K562 (cell line): ENCODE measurements at regions not wholly inside any gene's neighbourhood (a gene's known extent, or its start where the extent isn't known, plus 50 kb on each side); places are given as distances from the start of the nearest gene placed in this dataset.

ENCODE experiments used
- ATAC-seq: fragments of 200-7000 bp; cut with Tn5 transposase; 3 replicates; pipeline ENCODE4 v1.9.1; 2020; ENCODE audit warnings: moderate library complexity
- BruUV-seq: library from RNA; stranded (reverse); fragments of 400-500 nt; replicated peaks from 2 replicates; lab custom pipeline; 2021; lab: Mats Ljungman, UMichigan
- CTCF ChIA-PET: fragments of 300-600 bp; formaldehyde crosslinking; extraction: SDS; loops from one replicate; lab custom pipeline; 2021; ENCODE audit warnings: low intra/inter-chr PET ratio; lab: Yijun Ruan, JAX
- POLR2A ChIA-PET: fragments of 300-600, 350-650 bp; sonication (Branson Sonifier 250); formaldehyde crosslinking; extraction: SDS; loops from one replicate; lab custom pipeline; 2021; ENCODE audit warnings: antibody characterized with exemption, inconsistent platforms; lab: Yijun Ruan, JAX
- DNase-seq, 4 experiments: peaks; one replicate each; pipeline versions ENCODE4 v3.0.0 to v3.0.0-alpha.2; 2011 to 2018; ENCODE audit warnings: low spot score in 3 of 4, mixed read lengths in 3 of 4; ENCODE audit errors: extremely low read depth in 1 of 4
- FAIRE-seq: peaks from 2 replicates; lab custom pipeline; 2011; peaks lifted over from hg19 to GRCh38; lab: Jason Lieb, UNC
- H2AFZ ChIP-seq: 2 replicates; pipeline ENCODE4 v1.6.0; 2011; ENCODE audit warnings: low read depth, low read length, control low read depth, inconsistent platforms
- H3K27ac ChIP-seq: fragments of 200-600 bp; 3 replicates; pipeline ENCODE4 v1.8.0; 2011; ENCODE audit warnings: low read depth, mild to moderate bottlenecking, control low read depth, inconsistent platforms, low read length, moderate library complexity, mixed read lengths; ENCODE audit errors: extremely low read depth
- H3K27me3 ChIP-seq, 2 experiments: fragments of 300-600 bp in 1 of 2; 2 replicates in 1 of 2; 3 replicates in 1 of 2; pipeline versions ENCODE4 v1.6.0 to v1.8.0; 2011; ENCODE audit warnings: inconsistent platforms in 2 of 2, low read length in 2 of 2, mild to moderate bottlenecking in 1 of 2, mixed read lengths in 1 of 2, moderate library complexity in 1 of 2; ENCODE audit not compliant: control insufficient read depth in 2 of 2, insufficient read depth in 2 of 2
- H3K36me3 ChIP-seq: fragments of 300-600 bp; 3 replicates; pipeline ENCODE4 v1.8.0; 2011; ENCODE audit warnings: mild to moderate bottlenecking, low read length, inconsistent platforms; ENCODE audit not compliant: control insufficient read depth, insufficient read depth
- H3K4me1 ChIP-seq, 2 experiments: fragments of 200-600 bp in 1 of 2; replicated peaks in 1 of 2; 2 replicates in 1 of 2; 3 replicates in 1 of 2; pipeline versions ENCODE4 v1.5.1 to v1.8.0; 2011; ENCODE audit warnings: inconsistent platforms in 2 of 2, low read length in 2 of 2, mild to moderate bottlenecking in 1 of 2, mixed read lengths in 1 of 2, moderate library complexity in 1 of 2; ENCODE audit not compliant: control insufficient read depth in 2 of 2, insufficient read depth in 2 of 2
- H3K4me2 ChIP-seq: 2 replicates; pipeline ENCODE4 v1.6.1; 2011; ENCODE audit warnings: low read length, control low read depth, inconsistent platforms, mixed read lengths; ENCODE audit not compliant: insufficient read depth
- H3K4me3 ChIP-seq: fragments of 200-600 bp; sonication (generic), shearing (Covaris generic); 2 replicates; pipeline ENCODE4 v1.5.1; 2016; ENCODE audit warnings: control low read depth, inconsistent platforms
- H3K79me2 ChIP-seq: fragments of 200-600 bp; 3 replicates; pipeline ENCODE4 v1.8.0; 2011; ENCODE audit warnings: low read length, inconsistent platforms; ENCODE audit not compliant: control insufficient read depth, insufficient read depth
- H3K9ac ChIP-seq, 2 experiments: 2 replicates each; pipeline versions ENCODE4 v1.6.0 to v1.6.1; 2011; ENCODE audit warnings: low read depth in 2 of 2, low read length in 2 of 2, control low read depth in 1 of 2, inconsistent platforms in 1 of 2, mild to moderate bottlenecking in 1 of 2, mixed read lengths in 1 of 2; ENCODE audit not compliant: insufficient read depth in 1 of 2
- H3K9me1 ChIP-seq: one replicate; pipeline ENCODE4 v1.6.0; 2011; ENCODE audit warnings: inconsistent platforms, mild to moderate bottlenecking, low read length, moderate library complexity; ENCODE audit not compliant: control insufficient read depth, insufficient read depth
- H3K9me3 ChIP-seq: replicated peaks from 2 replicates; pipeline ENCODE4 v1.5.1; 2011; ENCODE audit warnings: low read depth, low read length, inconsistent platforms; ENCODE audit not compliant: control insufficient read depth, insufficient read depth
- H4K20me1 ChIP-seq: replicated peaks from 2 replicates; pipeline ENCODE4 v1.6.1; 2011; ENCODE audit warnings: low read length, inconsistent platforms, mixed read lengths; ENCODE audit not compliant: control insufficient read depth, insufficient read depth
- LEF1 ChIP-seq: fragments of 450-650 bp; IDR thresholded peaks from 2 replicates; pipeline ENCODE4 v1.6.1; 2016; ENCODE audit warnings: mild to moderate bottlenecking
- MBD2 ChIP-seq: sonication (generic); IDR thresholded peaks from 2 replicates; pipeline ENCODE4 v1.6.1; 2016; ENCODE audit warnings: low read depth, borderline replicate concordance
- SMARCE1 ChIP-seq: fragments of 450-650 bp; IDR thresholded peaks from 2 replicates; pipeline ENCODE4 v1.7.1; 2016; ENCODE audit warnings: mild to moderate bottlenecking
- WHSC1 ChIP-seq: IDR thresholded peaks from one replicate; pipeline ENCODE4 v1.6.1; 2012; ENCODE audit warnings: low read length, control low read depth, inconsistent platforms
- ZNF445 ChIP-seq: fragments of 250-450 bp; sonication (Bioruptor Pico); IDR thresholded peaks from 2 replicates; pipeline ENCODE4 v1.4.0; 2020; ENCODE audit warnings: low read depth, mild to moderate bottlenecking, moderate library complexity
- ZNF79 ChIP-seq: fragments of 250-450 bp; sonication (Bioruptor Pico); IDR thresholded peaks from 2 replicates; pipeline ENCODE4 v1.4.0; 2020; ENCODE audit warnings: low read depth, mild to moderate bottlenecking, moderate library complexity
- WGBS: fragments of 100-300 bp; shearing (Covaris generic); methylation state at CpG from one replicate; pipeline ENCODE4 v1.1.6; 2016; ENCODE audit warnings: low coverage, mixed read lengths; ENCODE audit not compliant: insufficient coverage; ENCODE audit errors: missing lambda C conversion rate; 5-methylcytosine and 5-hydroxymethylcytosine counted together
- in situ Hi-C: fragments of 300-500 bp; cut with MboI; formaldehyde crosslinking; loops from 4 replicates; pipeline ENCODE4 v1.15.0; 2018; ENCODE audit warnings: inconsistent platforms, mixed read lengths
- intact Hi-C: fragments of 100-400 bp; cut with micrococcal nuclease; formaldehyde crosslinking; loops from 2 replicates; pipeline ENCODE4 v1.14.2; 2022
- TF ChIP-seq, protein P1 (sequence below): fragments of 450-650 bp; IDR thresholded peaks from 2 replicates; pipeline ENCODE4 v1.6.1; 2016
- TF ChIP-seq, protein P2 (sequence below): fragments of 450-650 bp; formaldehyde crosslinking; IDR thresholded peaks from 2 replicates; pipeline ENCODE4 v1.4.0; 2020; ENCODE audit warnings: mild to moderate bottlenecking, moderate library complexity

DNA sequence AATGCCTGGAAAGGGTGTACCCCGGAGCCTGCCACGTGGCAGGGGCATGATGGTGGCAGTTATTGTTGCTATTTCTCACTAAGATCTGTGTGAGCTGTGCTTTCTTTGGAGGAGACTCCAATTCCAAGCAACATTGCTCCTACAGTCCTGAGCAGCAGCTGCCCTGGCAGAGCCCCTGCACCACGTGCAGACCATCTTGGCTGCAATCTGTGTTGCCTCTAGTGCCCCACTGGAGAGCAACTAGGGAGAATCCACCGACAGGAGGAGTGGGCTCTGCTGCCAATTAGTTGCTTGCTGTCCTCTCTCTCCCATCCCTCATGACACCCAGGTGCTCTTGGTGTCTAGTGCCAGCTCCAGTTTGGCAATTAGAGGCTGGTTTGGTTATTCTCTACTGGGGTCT lies 116.0 kb downstream of the PXDC1 start:
- Histone ChIP-seq H3K9me1 (no peaks in the 10 kb centered on the region), H3K4me3 (no peak overlapping the region), H3K36me3 (no peaks in the 10 kb centered on the region), H4K20me1 (no peaks in the 10 kb centered on the region), H3K27ac (no peak overlapping the region), H3K9ac (no peak overlapping the region), H2AFZ (no peak overlapping the region), H3K4me2 (no peak overlapping the region), H3K27me3 (peaks cover 11 to 12% of the 10 kb centered on the region in 2 experiments), H3K79me2 (no peaks in the 10 kb centered on the region), H3K9me3 (no peaks in the 10 kb centered on the region; the same call in 1 of the 2 replicates), H3K4me1 (peaks cover under 1% of the 10 kb centered on the region in 2 experiments; a peak in 1 of 5 replicates)
- TF ChIP-seq ZNF79 (CRISPR knock-in tag) = no peak
- TF ChIP-seq WHSC1 = no peak
- no peak for TF ChIP-seq SMARCE1
- TF ChIP-seq, protein P1, sequence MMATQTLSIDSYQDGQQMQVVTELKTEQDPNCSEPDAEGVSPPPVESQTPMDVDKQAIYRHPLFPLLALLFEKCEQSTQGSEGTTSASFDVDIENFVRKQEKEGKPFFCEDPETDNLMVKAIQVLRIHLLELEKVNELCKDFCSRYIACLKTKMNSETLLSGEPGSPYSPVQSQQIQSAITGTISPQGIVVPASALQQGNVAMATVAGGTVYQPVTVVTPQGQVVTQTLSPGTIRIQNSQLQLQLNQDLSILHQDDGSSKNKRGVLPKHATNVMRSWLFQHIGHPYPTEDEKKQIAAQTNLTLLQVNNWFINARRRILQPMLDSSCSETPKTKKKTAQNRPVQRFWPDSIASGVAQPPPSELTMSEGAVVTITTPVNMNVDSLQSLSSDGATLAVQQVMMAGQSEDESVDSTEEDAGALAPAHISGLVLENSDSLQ = no peak
- no peak for TF ChIP-seq ZNF445
- no peak for TF ChIP-seq LEF1
- no peak for TF ChIP-seq MBD2
- TF ChIP-seq, protein P2, sequence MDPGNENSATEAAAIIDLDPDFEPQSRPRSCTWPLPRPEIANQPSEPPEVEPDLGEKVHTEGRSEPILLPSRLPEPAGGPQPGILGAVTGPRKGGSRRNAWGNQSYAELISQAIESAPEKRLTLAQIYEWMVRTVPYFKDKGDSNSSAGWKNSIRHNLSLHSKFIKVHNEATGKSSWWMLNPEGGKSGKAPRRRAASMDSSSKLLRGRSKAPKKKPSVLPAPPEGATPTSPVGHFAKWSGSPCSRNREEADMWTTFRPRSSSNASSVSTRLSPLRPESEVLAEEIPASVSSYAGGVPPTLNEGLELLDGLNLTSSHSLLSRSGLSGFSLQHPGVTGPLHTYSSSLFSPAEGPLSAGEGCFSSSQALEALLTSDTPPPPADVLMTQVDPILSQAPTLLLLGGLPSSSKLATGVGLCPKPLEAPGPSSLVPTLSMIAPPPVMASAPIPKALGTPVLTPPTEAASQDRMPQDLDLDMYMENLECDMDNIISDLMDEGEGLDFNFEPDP (CRISPR knock-in tag) = no peak
- intact Hi-C loops (no loop called here), in situ Hi-C loops (no loop called here)
- FAIRE-seq (no peak), DNase-seq (no peak), ATAC-seq (no peak)
- BruUV-seq = no TSS peak
- POLR2A ChIA-PET = interaction anchor here (0.6 kb wide), 1 partner anchor 10 kb away, joined by 3 read pairs; no protein-coding TSS in a partner anchor
- WGBS = 3% methylated on average over 4 of the region's 4 CpGs
- CTCF ChIA-PET = no interaction called here
